ENCODE measurements at regions not wholly inside any gene's neighbourhood (a gene's known extent, or its start where the extent isn't known, plus 50 kb on each side); places are given as distances from the start of the nearest gene placed in this dataset.

DNA sequence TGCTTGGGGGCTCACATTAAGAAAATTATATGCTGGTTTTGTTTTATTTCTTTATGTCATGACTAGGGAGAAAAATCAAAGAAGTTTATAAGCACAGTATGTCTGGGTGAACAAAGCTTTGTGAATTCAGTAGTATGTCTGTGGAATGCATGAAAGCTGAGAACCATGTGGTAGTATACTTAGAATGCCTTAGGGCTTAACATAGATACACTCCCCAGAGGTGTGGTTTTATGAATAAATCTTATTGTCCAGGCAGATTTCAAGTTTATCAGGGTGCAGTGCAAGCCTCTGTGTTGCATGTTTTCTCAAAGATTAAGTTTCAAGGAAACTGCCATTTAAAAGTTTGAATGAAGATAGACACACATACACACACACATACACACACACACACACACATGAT is 620.5 kb downstream of the CDY2B start:
- Histone ChIP-seq H3K36me3 (no peaks in the 10 kb centered on the region), H3K27ac (replicated peaks) (no peak overlapping the region), H3K4me3 (no peak overlapping the region), H3K27me3 (ENCODE audit: low read depth) (no peaks in the 10 kb centered on the region), H3K9me3 (replicated peaks) (no peaks in the 10 kb centered on the region), H3K4me1 (no peaks in the 10 kb centered on the region)
- intact Hi-C loops (cut with micrococcal nuclease), result no loop called here
- DNase-seq, result no peak
- no peak for TF ChIP-seq CTCF (IDR thresholded peaks at IDR 0.05; ENCODE audit: borderline replicate concordance)

DNA sequence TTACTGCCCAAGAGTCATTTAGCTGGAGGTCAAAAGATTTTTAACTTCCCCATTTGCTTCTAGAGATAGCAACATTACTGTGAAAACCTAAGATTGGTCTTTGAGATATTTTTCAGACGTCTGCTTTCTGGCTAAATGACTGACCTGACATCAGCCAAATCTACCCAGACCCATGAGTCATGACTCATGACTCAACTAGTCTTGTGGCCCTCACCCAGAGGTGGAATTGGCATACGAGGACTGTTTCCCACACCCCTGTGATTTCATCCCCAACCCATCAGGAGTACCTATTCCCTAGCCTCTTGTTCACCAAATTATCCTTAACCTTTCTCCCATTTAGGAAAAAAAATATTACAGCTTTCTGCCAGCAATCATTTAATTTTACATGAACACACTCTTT is 641.6 kb downstream of the CDY2B start:
- Histone ChIP-seq H3K36me3 (no peaks in the 10 kb centered on the region), H3K4me1 (no peaks in the 10 kb centered on the region), H3K27ac (replicated peaks) (no peak overlapping the region), H3K9me3 (replicated peaks) (no peaks in the 10 kb centered on the region), H3K4me3 (no peak overlapping the region), H3K27me3 (ENCODE audit: low read depth) (no peaks in the 10 kb centered on the region)
- no peak for DNase-seq
- intact Hi-C loops (cut with micrococcal nuclease), result no loop called here
- TF ChIP-seq CTCF (IDR thresholded peaks at IDR 0.05; ENCODE audit: borderline replicate concordance), result no peak

GRCh38 chrY:17235769-17236168 is 644.3 kb downstream of the CDY2B start:
- TF ChIP-seq CTCF (IDR thresholded peaks at IDR 0.05; ENCODE audit: borderline replicate concordance), result no peak
- no peaks in the 10 kb centered on the region for H3K9me3 ChIP-seq (replicated peaks)
- intact Hi-C loops (cut with micrococcal nuclease), result no loop called here

GRCh38 chrY:17233435-17234109 is 646.4 kb downstream of the CDY2B start:
- no peaks in the 10 kb centered on the region for H3K9me3 ChIP-seq (replicated peaks)
- no peak for DNase-seq
- no peak overlapping the region for H3K27ac ChIP-seq (replicated peaks)
- no peak for TF ChIP-seq CTCF (IDR thresholded peaks at IDR 0.05; ENCODE audit: borderline replicate concordance)
- intact Hi-C loops (cut with micrococcal nuclease), result no loop called here
- H3K4me3 ChIP-seq, result no peak overlapping the region
- no peaks in the 10 kb centered on the region for H3K27me3 ChIP-seq (ENCODE audit: low read depth)
- no peaks in the 10 kb centered on the region for H3K36me3 ChIP-seq
- H3K4me1 ChIP-seq, result no peaks in the 10 kb centered on the region

More at GRCh38 chrY:17235769-17236168, 644.3 kb downstream of the CDY2B start:
- no peak overlapping the region for H3K27ac ChIP-seq (replicated peaks)
- H3K36me3 ChIP-seq, result no peaks in the 10 kb centered on the region
- no peak for DNase-seq
- H3K27me3 ChIP-seq (ENCODE audit: low read depth), result no peaks in the 10 kb centered on the region
- no peak overlapping the region for H3K4me3 ChIP-seq
- no peaks in the 10 kb centered on the region for H3K4me1 ChIP-seq

- no peak for TF ChIP-seq CTCF (IDR thresholded peaks at IDR 0.05; ENCODE audit: borderline replicate concordance)
- no peaks in the 10 kb centered on the region for H3K27me3 ChIP-seq (ENCODE audit: low read depth)
- H3K9me3 ChIP-seq (replicated peaks), result no peaks in the 10 kb centered on the region
- H3K4me3 ChIP-seq, result no peak overlapping the region
- no peak for DNase-seq
- H3K27ac ChIP-seq (replicated peaks), result no peak overlapping the region
- H3K4me1 ChIP-seq, result no peaks in the 10 kb centered on the region
- intact Hi-C loops (cut with micrococcal nuclease), result no loop called here
- no peaks in the 10 kb centered on the region for H3K36me3 ChIP-seq
Observed at GRCh38 chrY:17231994-17232393, 648.0 kb downstream of the CDY2B start.
